Stimulated activated CD8-positive, alpha-beta memory T cell treated with anti-CD3 and anti-CD28 coated beads, Interleukin-12 subunit alpha, Interleukin-12 subunit beta, amount 100 ng/mL, for 24 hours (primary cell): ENCODE measurements at regions not wholly inside any gene's neighbourhood (a gene's known extent, or its start where the extent isn't known, plus 50 kb on each side); places are given as distances from the start of the nearest gene placed in this dataset.

Source experiments
- DNase-seq: peaks from one replicate; pipeline ENCODE4 v3.0.0-alpha.2; 2020; ENCODE audit errors: extremely low read depth

GRCh38 chr9:80144856-80145255 is 573.1 kb downstream of the TLE4 start:
- no peak for DNase-seq

GRCh38 chr9:80144406-80144805 is 572.6 kb downstream of the TLE4 start:
- no peak for DNase-seq

GRCh38 chr9:80143899-80144298 is 572.1 kb downstream of the TLE4 start:
- no peak for DNase-seq

- no peak for DNase-seq
These were observed 562.7 kb downstream of the TLE4 start for GRCh38 chr9:80134487-80134886.

- no peak for DNase-seq
These were observed 559.9 kb downstream of the TLE4 start for GRCh38 chr9:80131627-80132026.

GRCh38 chr9:80127920-80128319 is 556.2 kb downstream of the TLE4 start:
- no peak for DNase-seq

GRCh38 chr9:80125731-80126264 is 554.0 kb downstream of the TLE4 start:
- no peak for DNase-seq

GRCh38 chr9:80117031-80117430 is 545.3 kb downstream of the TLE4 start:
- no peak for DNase-seq

GRCh38 chr9:80114241-80114640 is 542.5 kb downstream of the TLE4 start:
- DNase-seq, result no peak

GRCh38 chr9:80107931-80108660 is 536.3 kb downstream of the TLE4 start:
- no peak for DNase-seq

- DNase-seq, result no peak
These were observed 525.7 kb downstream of the TLE4 start for GRCh38 chr9:80097476-80097875.

- DNase-seq, result no peak
These were observed 522.5 kb downstream of the TLE4 start for GRCh38 chr9:80094176-80094771.

GRCh38 chr9:80093695-80094094 is 521.9 kb downstream of the TLE4 start:
- no peak for DNase-seq

- no peak for DNase-seq
These were observed 519.8 kb downstream of the TLE4 start for GRCh38 chr9:80091526-80091925.

- DNase-seq, result no peak
These were observed 518.6 kb downstream of the TLE4 start for GRCh38 chr9:80090317-80090716.

- DNase-seq, result no peak
These were observed 515.1 kb downstream of the TLE4 start for GRCh38 chr9:80086822-80087345.

GRCh38 chr9:80086386-80086785 is 514.6 kb downstream of the TLE4 start:
- DNase-seq, result no peak

GRCh38 chr9:80085668-80086067 is 513.9 kb downstream of the TLE4 start:
- DNase-seq, result no peak

GRCh38 chr9:80082213-80082612 is 510.4 kb downstream of the TLE4 start:
- DNase-seq, result no peak

GRCh38 chr9:80078826-80079225 is 507.1 kb downstream of the TLE4 start:
- DNase-seq, result no peak

GRCh38 chr9:80077059-80077458 is 505.3 kb downstream of the TLE4 start:
- no peak for DNase-seq

GRCh38 chr9:80076162-80076561 is 504.4 kb downstream of the TLE4 start:
- DNase-seq, result no peak

GRCh38 chr9:80074439-80074838 is 502.7 kb downstream of the TLE4 start:
- DNase-seq, result no peak
